ENCODE measurements at regions not wholly inside any gene's neighbourhood (a gene's known extent, or its start where the extent isn't known, plus 50 kb on each side); places are given as distances from the start of the nearest gene placed in this dataset.

DNA sequence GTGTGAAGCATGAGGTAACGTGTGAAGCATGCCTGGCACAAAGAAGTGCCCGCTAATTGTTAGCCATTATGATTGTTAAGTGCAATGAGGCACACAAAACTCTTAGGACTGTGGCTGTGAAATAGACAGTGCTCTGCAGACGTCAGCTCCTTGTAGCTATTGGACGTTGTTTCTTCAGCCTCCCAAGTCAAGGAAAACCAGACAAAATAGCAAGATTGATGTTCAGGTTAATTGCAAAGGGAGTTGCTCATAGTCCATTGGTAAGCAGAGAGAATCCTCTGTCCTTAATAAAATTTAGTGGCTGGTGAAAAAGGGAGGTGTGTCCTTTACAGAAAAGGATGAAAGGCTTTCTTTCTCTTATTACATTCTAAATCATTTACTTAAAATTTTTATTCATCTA is 54.6 kb upstream of the MBP start:
- H3K4me3 ChIP-seq: no peak overlapping the region
- no peak overlapping the region for H3K27ac ChIP-seq
- H3K27me3 ChIP-seq: no peaks in the 10 kb centered on the region
- H3K36me3 ChIP-seq (replicated peaks in 1 of 2): no peaks in the 10 kb centered on the region
- no peak for DNase-seq
- H3K9me3 ChIP-seq (replicated peaks in 1 of 3): no peaks in the 10 kb centered on the region
- intact Hi-C loops (cut with DNase I): no loop called here
- H3K4me1 ChIP-seq (replicated peaks in 1 of 2): no peaks in the 10 kb centered on the region
- WGBS, 4 donors: 53 to 62% (median 56%) methylated on average over 4 of the region's 4 CpGs
- TF ChIP-seq POLR2A (IDR thresholded peaks at IDR 0.05) (no peak), CTCF (IDR thresholded peaks at IDR 0.05) (no peak)

GRCh38 chr18:77191071-77191751 is 58.4 kb upstream of the GALR1 start:
- DNase-seq: no peak
- intact Hi-C loops (cut with DNase I): no loop called here
- Histone ChIP-seq H3K36me3 (replicated peaks in 1 of 2) (no peaks in the 10 kb centered on the region), H3K27ac (no peak overlapping the region), H3K4me1 (replicated peaks in 1 of 2) (no peaks in the 10 kb centered on the region), H3K9me3 (replicated peaks in 1 of 3) (no peaks in the 10 kb centered on the region), H3K4me3 (no peak overlapping the region), H3K27me3 (no peaks in the 10 kb centered on the region)
- TF ChIP-seq CTCF (IDR thresholded peaks at IDR 0.05) (no peak), POLR2A (IDR thresholded peaks at IDR 0.05) (no peak)
- 56 to 92% (median 72%) methylated on average over 1 of the region's 1 CpG for WGBS, 4 donors

GRCh38 chr18:77197073-77197472 is 52.6 kb upstream of the GALR1 start:
- intact Hi-C loops (cut with DNase I): no loop called here

GRCh38 chr18:77198663-77199062 is 51.0 kb upstream of the GALR1 start:
- intact Hi-C loops (cut with DNase I): no loop called here
- 82 to 87% (median 85%) methylated on average over 5 to 16 of the region's 16 CpGs for WGBS, 4 donors
- Histone ChIP-seq H3K36me3 (replicated peaks in 1 of 2) (no peaks in the 10 kb centered on the region), H3K27me3 (no peaks in the 10 kb centered on the region), H3K9me3 (replicated peaks in 1 of 3) (no peaks in the 10 kb centered on the region), H3K27ac (no peak overlapping the region), H3K4me1 (replicated peaks in 1 of 2) (no peaks in the 10 kb centered on the region), H3K4me3 (no peak overlapping the region)
- TF ChIP-seq CTCF (IDR thresholded peaks at IDR 0.05): no peak
- no peak for TF ChIP-seq POLR2A (IDR thresholded peaks at IDR 0.05)
- no peak for DNase-seq

More at GRCh38 chr18:77197073-77197472, 52.6 kb upstream of the GALR1 start:
- Histone ChIP-seq H3K9me3 (replicated peaks in 1 of 3) (no peaks in the 10 kb centered on the region), H3K36me3 (replicated peaks in 1 of 2) (no peaks in the 10 kb centered on the region), H3K4me1 (replicated peaks in 1 of 2) (no peaks in the 10 kb centered on the region), H3K27me3 (no peaks in the 10 kb centered on the region), H3K27ac (no peak overlapping the region), H3K4me3 (no peak overlapping the region)
- DNase-seq: no peak
- 47 to 83% (median 59%) methylated on average over 2 of the region's 2 CpGs for WGBS, 4 donors
- no peak for TF ChIP-seq POLR2A (IDR thresholded peaks at IDR 0.05)
- TF ChIP-seq CTCF (IDR thresholded peaks at IDR 0.05): no peak
